ENCODE measurements at regions not wholly inside any gene's neighbourhood (a gene's known extent, or its start where the extent isn't known, plus 50 kb on each side); places are given as distances from the start of the nearest gene placed in this dataset.

DNA sequence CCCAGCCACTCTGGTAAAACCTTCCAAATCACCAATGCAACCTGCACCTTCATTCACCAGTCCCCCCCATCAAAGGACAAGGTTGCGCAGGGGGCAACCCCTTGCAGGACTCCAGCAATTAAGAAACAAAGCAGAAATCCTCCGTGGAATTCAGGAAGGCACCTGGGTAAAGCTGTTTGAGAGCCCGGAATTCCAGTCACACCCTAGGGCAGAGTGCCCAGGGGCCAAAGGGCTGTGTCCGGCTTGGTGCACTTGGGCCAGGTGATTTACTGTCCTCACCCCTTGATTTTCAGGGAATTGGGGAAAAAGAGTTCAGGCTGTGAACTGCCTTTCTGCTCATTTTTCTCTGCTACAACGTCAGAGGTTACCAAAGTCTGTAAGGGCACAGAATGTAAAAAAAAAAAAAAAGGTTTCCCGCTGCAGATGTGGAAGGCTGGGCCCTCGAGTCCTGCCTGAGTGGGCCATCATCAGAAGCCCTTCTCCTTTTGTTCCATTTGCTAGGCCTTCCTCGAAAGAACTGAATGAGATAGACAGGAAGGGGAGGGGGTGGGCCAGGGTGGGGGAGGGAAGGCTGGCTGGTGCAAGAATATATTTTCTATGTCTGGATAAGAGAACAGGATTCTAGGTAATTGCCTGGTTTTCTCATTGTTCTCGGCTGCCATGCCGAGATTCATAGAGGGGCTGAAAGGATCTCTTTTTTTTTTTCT is 266.5 kb upstream of the PSMD7 start:
- DNase-seq: no peak

DNA sequence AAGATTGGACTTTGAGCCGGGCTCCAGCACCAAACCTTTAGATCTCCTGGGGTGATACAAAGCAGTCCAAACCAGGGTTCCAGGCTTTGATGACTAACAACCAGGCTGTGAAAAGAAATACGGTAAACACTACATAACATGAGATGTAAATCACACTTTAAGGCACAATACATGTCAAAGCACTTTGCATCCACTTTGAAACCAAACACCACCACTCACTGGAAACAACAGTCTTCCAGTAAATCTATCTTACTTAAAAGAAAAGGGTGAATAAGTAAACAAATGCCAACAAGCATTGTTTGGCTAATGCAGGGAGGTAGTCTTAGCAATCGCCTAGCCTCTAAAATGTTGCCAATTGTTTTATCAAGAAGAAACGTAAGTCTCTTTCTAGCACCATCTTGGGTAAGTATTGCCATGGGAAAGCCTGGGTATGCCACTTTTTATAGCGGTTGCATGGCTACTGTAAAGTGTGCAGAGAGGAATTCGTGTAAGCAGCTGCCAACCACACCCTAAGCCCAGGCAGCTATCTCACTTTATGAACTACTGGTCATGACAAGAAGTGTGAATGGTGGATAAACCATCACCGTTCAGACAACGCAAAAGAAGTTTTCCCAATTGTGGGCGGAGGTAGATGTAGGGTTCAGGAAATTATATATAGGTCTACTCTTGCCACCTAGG is 267.4 kb upstream of the PSMD7 start:
- DNase-seq: no peak

DNA sequence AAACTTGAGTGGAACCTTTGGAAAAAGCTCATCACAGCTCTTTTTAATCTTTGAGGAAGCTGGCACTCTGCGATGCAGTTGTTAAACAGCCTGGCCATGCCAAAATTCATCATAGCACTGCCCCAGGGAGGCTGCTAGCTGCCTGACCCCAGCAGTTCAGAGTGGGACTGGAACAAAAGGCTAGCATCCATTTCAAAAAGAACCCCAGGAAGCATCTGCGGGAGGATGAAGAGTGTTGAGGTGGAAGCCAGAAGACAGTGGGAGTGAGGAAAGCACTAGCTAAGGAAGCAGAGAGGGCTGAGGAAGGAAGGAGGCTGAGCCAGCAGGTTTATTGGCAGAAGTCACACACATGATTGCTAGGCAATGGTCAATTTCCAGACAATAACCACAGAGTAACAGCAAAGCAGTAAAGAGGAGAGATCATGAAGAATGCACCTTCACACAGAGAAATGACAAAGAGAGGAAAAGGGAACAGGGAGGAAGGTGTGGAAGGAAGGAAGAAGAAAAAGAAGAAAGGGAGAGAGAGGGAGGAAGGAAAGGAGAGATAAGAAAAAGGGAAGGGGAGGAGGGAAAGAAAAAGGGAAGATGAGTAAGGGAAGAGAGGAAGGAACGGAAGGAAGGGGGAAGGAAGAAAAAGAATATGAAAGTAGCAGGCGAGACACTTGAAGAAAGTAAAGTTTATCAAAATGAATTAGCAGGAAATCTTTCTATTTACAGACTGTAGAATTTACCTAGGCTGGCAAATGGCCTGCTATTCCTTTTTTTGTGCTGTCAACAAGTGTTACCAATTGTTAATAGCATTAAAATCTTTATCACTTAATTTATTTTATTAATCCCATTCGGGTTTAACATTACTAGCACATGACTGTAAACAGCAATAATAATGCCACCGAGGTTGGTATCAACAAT is 270.0 kb upstream of the PSMD7 start:
- DNase-seq: no peak

DNA sequence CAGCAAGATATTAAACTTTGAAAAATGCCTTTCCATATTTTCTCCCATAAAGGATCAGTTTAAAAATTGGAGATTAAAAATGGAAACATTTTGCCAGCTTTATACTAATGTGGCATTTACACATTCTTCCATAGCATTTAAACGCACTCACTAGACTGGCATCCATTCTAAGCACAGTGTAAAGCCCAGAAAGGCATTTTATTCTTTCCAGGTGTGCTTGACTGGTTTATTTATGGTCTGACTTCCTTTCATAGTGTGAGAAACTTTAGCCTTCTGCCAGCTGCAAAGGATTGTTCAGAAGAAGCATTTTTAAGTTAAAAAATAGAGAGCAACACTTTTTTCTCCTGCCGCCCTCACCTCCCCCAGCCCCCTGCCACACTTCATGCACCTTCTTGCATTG is 271.7 kb upstream of the PSMD7 start:
- no peak for DNase-seq

DNA sequence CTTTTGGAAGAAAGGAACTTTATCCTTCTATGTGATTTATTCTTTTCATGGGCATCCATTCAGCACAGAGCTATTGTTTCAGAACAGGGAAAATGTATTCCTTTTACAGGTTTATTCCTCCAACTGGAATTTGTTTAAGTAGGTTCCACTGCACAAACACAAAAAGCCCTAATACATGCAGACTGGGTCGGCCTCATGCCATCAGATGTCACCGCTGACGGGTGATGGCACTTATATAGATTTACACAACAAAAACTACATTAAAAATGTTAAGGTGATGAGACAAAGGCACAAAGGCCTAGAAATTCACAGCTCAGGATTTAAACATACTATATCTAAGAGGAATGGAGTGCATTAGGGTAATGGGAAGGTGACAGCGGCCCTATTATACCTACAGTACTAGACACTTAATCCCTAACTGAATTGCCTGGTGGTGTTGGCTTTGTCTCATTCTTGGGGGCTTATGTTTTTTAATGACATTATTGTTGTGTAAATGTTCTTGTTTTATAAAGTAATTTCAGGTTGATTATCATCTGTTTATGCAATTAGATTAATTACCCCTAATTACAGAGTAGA is 276.4 kb upstream of the PSMD7 start:
- DNase-seq: no peak

DNA sequence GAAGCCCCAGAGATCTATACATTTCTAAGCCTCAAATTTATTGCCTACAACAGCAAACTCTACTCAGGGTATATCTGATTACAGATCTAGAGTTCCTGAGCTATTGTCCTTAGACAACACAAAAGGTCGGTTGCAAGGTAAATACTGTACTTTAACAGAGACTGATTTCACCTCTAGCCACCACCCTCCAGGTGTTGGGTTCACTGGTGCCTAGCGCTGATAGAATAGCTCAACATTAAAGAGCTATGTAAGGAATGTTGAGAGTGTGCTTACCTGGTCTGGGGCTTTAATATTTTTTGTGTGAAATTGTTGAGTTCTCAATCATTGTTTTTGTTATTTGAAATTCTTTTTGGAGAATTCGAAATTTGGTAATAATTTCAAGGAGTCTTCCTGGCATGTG is 277.0 kb upstream of the PSMD7 start:
- no peak for DNase-seq

DNA sequence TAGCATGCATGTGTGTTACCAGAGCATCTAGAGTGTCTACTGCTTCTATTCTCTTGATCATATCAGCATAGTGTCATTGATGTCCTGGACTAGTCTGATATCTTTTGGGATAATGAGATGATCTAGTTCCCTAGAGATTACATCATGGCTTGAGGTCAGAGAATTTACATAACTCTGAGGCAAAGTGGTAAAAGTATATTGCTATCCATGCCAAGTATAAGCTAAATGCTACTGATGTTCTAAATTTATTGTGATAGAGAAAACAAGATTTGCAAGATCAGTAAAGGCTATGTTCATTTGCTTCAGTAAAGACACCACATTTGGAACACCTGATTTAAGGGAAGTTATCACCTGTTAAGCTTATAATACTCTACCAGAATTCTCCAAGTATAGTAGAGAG is 280.7 kb upstream of the PSMD7 start:
- no peak for DNase-seq

DNA sequence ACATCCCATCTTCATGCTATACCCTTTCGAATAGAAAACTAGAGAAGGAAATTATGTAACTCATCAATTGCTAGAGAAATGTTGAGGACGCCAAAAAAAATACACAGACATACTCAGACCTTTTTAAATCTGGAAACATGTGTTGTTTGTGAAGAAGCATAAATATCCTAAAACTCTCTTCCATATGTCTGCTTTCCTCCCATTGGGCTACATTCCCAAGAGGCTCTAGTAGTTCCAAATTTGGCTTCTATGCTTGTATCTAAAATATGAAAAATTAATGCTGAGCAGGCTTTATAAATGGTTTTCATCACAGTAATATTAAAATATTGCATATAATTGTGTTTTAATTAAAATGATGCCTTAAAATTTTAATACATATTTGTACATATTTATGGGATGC is 297.9 kb upstream of the PSMD7 start:
- no peak for DNase-seq

DNA sequence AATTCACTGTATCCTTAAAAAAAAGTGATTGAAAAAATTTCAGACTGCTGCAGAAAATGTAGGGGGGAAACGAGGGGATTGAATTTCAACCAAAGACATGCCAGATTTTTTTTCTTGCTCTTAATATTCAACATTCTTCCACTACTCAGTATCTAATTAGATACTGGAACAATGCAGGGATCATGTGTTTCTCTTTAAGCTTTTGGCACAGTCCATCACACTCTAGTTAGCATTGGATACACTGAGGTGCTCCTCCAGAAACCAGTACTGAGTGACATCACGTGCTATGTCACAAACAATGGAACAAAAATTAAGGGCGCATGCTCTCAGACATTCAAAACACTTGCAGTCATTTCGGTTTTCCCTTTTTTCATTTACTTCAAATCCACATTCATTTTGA is 298.6 kb upstream of the PSMD7 start:
- peak; percentile 23 for DNase-seq

DNA sequence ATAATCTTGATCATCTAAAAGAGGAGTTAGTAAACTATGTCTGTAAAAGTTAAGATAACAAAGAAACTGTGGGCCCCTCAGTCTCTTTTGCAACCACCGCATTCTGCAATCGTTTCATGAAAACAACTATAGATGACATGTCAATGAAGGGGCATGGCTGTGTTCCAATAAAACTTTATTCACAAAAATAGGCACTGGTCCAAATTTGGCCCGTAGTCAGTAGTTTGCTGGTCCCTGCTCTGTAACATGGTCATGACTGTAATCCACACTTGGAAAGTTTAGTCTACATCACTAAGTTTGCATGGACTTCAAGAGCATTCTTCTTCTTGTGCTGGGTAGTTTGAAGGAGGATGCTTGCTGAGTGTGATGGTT is 299.3 kb upstream of the PSMD7 start:
- DNase-seq: no peak

DNA sequence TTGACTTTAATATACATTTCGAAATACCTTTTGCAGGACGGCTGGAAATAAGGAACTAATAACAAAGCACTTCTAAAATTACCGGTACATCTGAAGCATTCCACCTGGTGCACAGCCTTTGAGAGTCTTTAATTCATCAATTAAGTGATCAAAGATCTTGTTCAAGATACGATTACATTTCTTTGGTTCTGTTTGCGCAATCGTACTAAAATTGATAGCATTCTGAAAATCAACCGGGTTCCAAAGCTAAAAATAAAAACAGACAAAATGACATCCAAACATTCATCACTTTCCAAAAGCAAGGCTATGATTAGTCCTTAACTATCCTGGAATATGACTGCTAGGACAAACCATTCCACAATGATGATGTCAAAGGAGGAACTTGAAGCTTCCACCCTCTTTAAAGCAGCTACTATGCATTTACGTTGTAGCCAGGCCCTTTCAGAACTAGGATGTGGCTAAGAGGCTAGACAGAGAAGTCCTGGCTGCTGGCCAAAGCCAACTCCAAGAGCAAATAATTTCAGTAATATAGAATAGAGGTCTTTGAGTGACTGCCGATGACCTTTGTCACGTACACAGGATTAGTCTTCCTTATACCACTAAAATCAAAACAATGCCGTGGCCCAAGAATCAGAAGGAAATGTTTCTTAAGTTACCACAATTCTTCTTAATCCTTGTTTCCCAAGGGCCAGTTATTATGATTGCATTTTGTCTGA is 299.8 kb upstream of the PSMD7 start:
- peak; percentile 26 for DNase-seq

DNA sequence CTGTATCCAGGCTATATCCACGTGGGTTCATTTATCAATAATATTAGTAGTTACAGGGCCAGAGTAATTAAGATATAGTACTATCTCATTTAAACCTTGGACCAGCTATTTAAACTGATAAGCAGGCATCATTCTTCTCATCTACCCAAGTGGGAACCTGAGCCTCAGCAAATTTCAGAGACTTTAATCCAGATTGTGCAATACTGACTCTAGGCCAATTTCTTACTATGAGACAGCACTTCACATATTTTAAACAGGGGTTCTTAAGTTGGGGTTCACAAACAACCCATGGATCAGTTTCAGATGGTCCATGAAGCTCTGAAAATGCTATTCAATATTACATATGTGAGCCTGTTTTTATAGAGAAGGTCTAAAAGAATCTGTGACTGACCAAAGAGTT is 302.7 kb upstream of the PSMD7 start:
- no peak for DNase-seq

DNA sequence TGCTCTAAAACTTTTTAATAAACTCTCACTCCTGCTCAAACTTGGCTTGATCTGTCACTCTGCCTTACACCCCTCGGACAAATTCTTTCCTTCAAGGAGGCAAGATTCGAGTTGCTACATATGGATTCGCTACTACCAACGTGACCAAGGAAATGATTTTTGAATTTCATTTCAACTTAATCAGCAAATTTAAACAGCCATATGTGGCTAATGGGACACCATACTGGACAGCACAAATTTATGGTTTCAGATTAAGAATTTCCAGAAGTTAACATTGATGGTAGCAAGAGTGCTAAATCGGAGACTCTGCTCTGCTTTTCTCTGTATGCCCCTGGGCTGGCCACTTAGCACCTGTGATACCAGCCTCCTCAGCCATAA is 318.2 kb upstream of the PSMD7 start:
- no peak for DNase-seq

DNA sequence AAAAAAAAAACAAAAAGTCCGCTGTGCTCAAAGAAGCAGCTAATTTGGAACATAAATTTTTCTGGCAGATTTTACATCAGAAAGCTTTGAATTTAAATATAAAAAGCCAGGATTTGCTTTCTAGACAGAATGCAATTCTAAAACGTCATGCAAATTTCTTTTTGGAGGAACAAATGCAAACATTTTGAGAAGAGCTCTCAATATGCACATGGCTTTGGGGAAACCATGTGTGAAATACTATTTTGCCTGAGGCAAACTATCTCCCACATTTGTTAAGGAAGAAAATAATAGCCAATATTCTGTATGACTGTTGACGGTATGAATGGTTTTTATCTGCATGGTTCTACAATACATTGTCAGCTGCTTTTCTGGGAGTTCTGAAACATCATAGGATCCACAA is 320.0 kb upstream of the PSMD7 start:
- no peak for DNase-seq

DNA sequence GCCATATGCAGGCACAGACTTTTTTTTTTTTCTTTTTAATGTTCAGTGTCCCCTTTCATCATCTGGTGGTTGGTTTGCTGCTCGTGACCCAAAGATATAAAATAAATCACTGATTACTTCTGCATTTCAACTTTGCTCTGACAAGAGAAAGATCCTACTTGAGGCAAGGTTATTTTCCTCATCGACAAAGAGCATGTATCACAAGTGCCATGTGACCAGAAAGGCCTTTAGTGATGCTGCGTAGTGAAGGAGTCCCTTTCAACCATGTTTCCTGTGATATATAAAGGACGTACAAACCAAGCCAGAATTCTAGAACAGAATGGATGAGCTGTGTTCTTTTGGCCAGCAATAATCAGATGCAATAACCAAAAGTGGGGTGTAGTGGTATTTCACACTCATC is 323.4 kb upstream of the PSMD7 start:
- DNase-seq: no peak

DNA sequence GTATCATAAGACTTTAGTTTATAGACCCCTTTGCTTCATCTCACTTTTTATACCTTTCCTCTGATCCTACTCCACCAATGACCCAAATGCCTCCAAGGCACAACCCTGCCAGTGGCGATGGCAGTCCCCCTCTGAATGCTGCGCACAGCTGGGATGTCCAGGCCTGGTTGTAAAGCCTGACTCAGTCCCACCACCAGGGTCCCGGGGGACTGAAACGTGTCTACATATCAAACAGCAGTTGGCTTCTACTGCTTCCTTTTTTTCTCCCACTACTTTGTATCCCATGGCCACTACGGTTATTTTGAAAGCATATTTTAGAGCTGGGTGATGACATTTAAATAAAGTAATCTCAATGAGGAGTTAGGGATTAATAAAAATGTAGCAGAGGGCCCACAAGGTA is 329.8 kb upstream of the PSMD7 start:
- no peak for DNase-seq

DNA sequence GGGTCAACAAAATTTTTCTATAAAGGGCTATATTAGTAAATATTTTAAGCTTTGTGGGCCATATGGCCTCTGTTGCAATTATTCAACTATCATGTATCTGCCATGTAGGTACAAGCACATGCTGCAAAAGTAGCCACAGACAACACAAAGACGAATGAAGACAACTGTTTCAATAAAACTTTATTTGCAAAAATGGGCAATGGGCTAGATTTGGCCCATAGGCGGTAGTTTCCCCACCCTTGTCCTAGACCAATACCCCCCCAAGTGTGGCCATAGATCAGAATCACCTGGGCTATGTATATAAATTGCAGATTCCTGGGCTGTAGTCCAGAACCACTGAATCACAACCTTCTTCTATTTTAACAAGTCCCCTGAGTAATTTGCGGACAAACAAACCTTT is 331.0 kb upstream of the PSMD7 start:
- DNase-seq: no peak

DNA sequence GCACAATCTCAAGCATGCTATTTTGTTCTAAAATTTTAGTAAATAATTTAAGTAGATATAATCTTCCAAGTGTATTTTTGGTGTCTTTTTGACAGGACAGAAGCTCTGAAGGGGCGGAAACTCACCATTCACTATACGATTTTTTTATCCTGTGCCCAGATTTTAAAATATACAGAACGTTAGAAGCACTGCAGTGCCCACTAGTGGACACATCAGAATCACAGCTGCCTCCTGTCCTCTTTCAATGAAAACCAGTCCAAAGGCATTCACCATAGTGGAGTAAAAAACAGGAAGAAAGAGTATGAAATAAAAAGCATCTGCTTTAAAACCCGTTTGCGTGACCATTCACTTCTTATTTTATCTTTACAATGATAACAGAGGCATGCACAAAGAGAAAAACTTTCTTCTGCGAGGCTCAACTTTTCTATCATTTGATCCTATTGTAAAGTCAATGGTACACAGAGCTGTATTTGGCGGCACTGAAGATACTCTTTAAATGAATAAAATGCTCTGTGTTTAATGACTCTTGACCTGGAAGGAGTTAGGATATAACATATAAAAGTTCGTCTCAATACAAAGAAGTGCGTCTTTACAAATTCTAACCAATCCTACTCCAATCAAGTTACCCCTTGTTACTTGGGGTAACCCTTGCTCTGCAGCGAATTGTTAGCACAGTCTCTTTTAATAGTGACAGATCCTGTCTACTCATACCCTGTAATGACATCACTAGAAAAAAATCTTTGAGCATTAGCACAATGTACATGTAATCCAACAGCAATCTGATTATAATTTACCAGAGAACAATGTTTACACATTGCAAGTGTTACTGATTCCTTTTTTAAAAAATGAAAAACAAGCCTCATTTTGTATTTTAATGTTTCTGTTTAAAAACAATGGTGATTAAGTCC is 339.8 kb upstream of the PSMD7 start:
- peak; percentile 74 for DNase-seq

DNA sequence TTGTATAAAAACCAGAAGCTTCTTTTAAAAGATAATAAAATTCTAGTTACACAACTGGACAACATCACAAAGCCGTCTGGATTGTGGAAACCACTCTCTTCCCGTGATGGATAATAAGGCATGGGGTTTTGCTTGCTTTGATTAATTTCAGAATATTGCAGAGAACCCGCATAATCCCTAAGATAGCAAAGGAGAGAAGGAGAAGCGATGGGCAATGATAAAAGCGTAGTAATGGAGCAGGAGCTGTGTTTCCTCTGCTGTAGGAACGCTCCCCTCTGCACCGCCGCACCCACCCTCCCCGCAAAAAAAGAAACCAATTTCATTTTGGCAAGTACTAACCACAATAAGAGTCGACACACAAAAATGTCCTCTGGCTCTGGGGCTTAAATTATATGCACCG is 340.9 kb upstream of the PSMD7 start:
- no peak for DNase-seq

DNA sequence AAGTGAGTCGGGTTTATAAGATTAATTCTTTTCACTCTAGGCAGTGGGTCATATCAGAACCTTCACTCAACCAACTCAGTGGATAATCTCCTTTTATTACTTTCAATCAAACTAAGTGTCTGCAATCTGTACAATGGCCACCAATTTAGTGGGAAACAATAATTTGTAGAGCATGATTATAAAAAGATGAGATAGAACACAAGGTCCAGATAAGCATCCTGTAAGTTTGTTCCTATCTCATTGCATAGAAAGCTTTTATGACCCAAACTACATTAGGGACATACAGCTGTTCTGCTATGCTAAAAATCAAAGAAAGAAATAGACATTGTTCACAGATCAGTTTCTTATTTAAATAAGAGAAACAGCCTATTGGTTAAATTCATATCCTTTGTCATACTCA is 341.4 kb upstream of the PSMD7 start:
- DNase-seq: no peak

DNA sequence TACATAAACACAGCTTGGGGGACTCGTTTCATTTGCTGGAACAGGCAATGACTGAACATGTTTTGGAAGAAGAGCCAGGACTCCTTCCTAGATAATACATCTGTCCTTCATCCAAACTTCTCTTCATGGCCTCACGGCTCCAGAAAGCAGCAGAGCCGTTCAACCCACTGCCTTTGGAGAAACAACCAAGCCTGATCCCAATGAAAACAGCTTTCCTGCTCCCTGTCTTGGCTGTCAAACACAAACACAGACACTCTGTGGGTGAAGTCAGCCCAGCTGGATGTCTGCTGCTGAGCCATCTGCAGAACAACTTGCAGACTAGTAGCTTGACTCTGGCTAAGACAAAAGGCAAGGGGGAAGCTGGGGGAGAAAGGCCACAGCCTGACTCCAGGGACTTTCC is 345.1 kb upstream of the PSMD7 start:
- peak; percentile 86 for DNase-seq

Data from femur (tissue), 1 donor.